Activated T-helper 17 cell treated with anti-CD3 and anti-CD28 coated beads, Interleukin-2, amount 50 U/mL, for 72 hours (primary cell): ENCODE measurements at regions not wholly inside any gene's neighbourhood (a gene's known extent, or its start where the extent isn't known, plus 50 kb on each side); places are given as distances from the start of the nearest gene placed in this dataset.

Source experiments
- ATAC-seq: fragments of 150-1000 bp; cut with Tn5 transposase; replicated peaks from 2 replicates; pipeline ENCODE4 v1.10.0; 2021; ENCODE audit warnings: mild to moderate bottlenecking, moderate library complexity
- H3K27ac Mint-ChIP-seq: one replicate; pipeline ENCODE4 v1.8.0; 2022; ENCODE audit warnings: mixed read lengths
- H3K27me3 Mint-ChIP-seq: one replicate; pipeline ENCODE4 v1.8.0; 2022; ENCODE audit warnings: mixed read lengths
- H3K36me3 Mint-ChIP-seq: one replicate; pipeline ENCODE4 v1.8.0; 2022; ENCODE audit warnings: low read depth, mild to moderate bottlenecking, mixed read lengths
- H3K4me1 Mint-ChIP-seq: one replicate; pipeline ENCODE4 v1.8.0; 2022; ENCODE audit warnings: mixed read lengths
- H3K4me3 Mint-ChIP-seq: one replicate; pipeline ENCODE4 v1.8.0; 2022; ENCODE audit warnings: mild to moderate bottlenecking, mixed read lengths
- H3K9me3 Mint-ChIP-seq: one replicate; pipeline ENCODE4 v1.8.0; 2022; ENCODE audit warnings: mixed read lengths

- Mint-ChIP-seq H3K4me1 (no peaks in the 10 kb centered on the region), H3K4me3 (no peak overlapping the region), H3K36me3 (no peaks in the 10 kb centered on the region), H3K9me3 (no peaks in the 10 kb centered on the region), H3K27me3 (peaks cover 24% of the 10 kb centered on the region), H3K27ac (no peak overlapping the region)
- ATAC-seq = no peak
Measured at GRCh38 chr6:88266126-88266525, 100.0 kb upstream of the CNR1 start.

GRCh38 chr6:88263591-88263990 lies 97.4 kb upstream of the CNR1 start:
- Mint-ChIP-seq H3K27ac (no peak overlapping the region), H3K36me3 (no peaks in the 10 kb centered on the region), H3K27me3 (peaks cover 18% of the 10 kb centered on the region), H3K4me1 (no peaks in the 10 kb centered on the region), H3K9me3 (no peaks in the 10 kb centered on the region), H3K4me3 (no peak overlapping the region)
- no peak for ATAC-seq

GRCh38 chr6:88262332-88262731 lies 96.2 kb upstream of the CNR1 start:
- Mint-ChIP-seq H3K4me1 (no peaks in the 10 kb centered on the region), H3K9me3 (no peaks in the 10 kb centered on the region), H3K27ac (no peak overlapping the region), H3K36me3 (no peaks in the 10 kb centered on the region), H3K4me3 (no peak overlapping the region), H3K27me3 (peaks cover 13% of the 10 kb centered on the region)
- ATAC-seq = no peak

- H3K27ac Mint-ChIP-seq = no peak overlapping the region
- H3K9me3 Mint-ChIP-seq = peaks cover 8% of the 10 kb centered on the region
- ATAC-seq = no peak
- peaks cover 23% of the 10 kb centered on the region for H3K27me3 Mint-ChIP-seq
- no peaks in the 10 kb centered on the region for H3K4me1 Mint-ChIP-seq
- no peak overlapping the region for H3K4me3 Mint-ChIP-seq
- H3K36me3 Mint-ChIP-seq = no peaks in the 10 kb centered on the region
Measured at GRCh38 chr6:88251301-88251700, 85.2 kb upstream of the CNR1 start.

GRCh38 chr6:88248709-88249321 lies 82.7 kb upstream of the CNR1 start:
- Mint-ChIP-seq H3K4me3 (no peak overlapping the region), H3K36me3 (no peaks in the 10 kb centered on the region), H3K27me3 (peaks cover 28% of the 10 kb centered on the region)

GRCh38 chr6:88246654-88247053 lies 80.5 kb upstream of the CNR1 start:
- Mint-ChIP-seq H3K4me1 (no peaks in the 10 kb centered on the region), H3K27ac (no peak overlapping the region), H3K27me3 (peaks cover 23% of the 10 kb centered on the region), H3K4me3 (no peak overlapping the region), H3K9me3 (peaks cover 3% of the 10 kb centered on the region), H3K36me3 (no peaks in the 10 kb centered on the region)
- ATAC-seq = no peak

More at GRCh38 chr6:88248709-88249321, 82.7 kb upstream of the CNR1 start:
- no peak for ATAC-seq
- Mint-ChIP-seq H3K4me1 (no peaks in the 10 kb centered on the region), H3K9me3 (no peaks in the 10 kb centered on the region), H3K27ac (no peak overlapping the region)

GRCh38 chr6:88244721-88245120 lies 78.6 kb upstream of the CNR1 start:
- no peak for ATAC-seq

GRCh38 chr6:88238901-88239300 lies 72.8 kb upstream of the CNR1 start:
- ATAC-seq = no peak
- Mint-ChIP-seq H3K27me3 (peaks cover 3% of the 10 kb centered on the region), H3K4me3 (no peak overlapping the region), H3K4me1 (no peaks in the 10 kb centered on the region), H3K9me3 (peaks cover 3% of the 10 kb centered on the region), H3K36me3 (no peaks in the 10 kb centered on the region), H3K27ac (no peak overlapping the region)

More at GRCh38 chr6:88244721-88245120, 78.6 kb upstream of the CNR1 start:
- Mint-ChIP-seq H3K27me3 (peaks cover 19% of the 10 kb centered on the region), H3K9me3 (peaks cover 3% of the 10 kb centered on the region), H3K27ac (no peak overlapping the region), H3K36me3 (no peaks in the 10 kb centered on the region), H3K4me1 (no peaks in the 10 kb centered on the region), H3K4me3 (no peak overlapping the region)

- peak; percentile 23 for ATAC-seq
- Mint-ChIP-seq H3K27me3 (peaks cover 3% of the 10 kb centered on the region), H3K27ac (no peak overlapping the region), H3K4me3 (no peak overlapping the region), H3K4me1 (no peaks in the 10 kb centered on the region), H3K36me3 (no peaks in the 10 kb centered on the region), H3K9me3 (peaks cover 3% of the 10 kb centered on the region)
Measured at GRCh38 chr6:88238065-88238464, 71.9 kb upstream of the CNR1 start.

- no peak overlapping the region for H3K4me3 Mint-ChIP-seq
- H3K9me3 Mint-ChIP-seq = peaks cover 4% of the 10 kb centered on the region
- H3K27me3 Mint-ChIP-seq = peaks cover under 1% of the 10 kb centered on the region
Measured at GRCh38 chr6:88236612-88237360, 70.6 kb upstream of the CNR1 start.

GRCh38 chr6:88232753-88233152 lies 66.6 kb upstream of the CNR1 start:
- Mint-ChIP-seq H3K27me3 (peaks cover 7% of the 10 kb centered on the region), H3K9me3 (peaks cover 20% of the 10 kb centered on the region), H3K36me3 (no peaks in the 10 kb centered on the region), H3K4me1 (no peaks in the 10 kb centered on the region), H3K27ac (no peak overlapping the region), H3K4me3 (no peak overlapping the region)
- ATAC-seq = no peak

More at GRCh38 chr6:88236612-88237360, 70.6 kb upstream of the CNR1 start:
- Mint-ChIP-seq H3K36me3 (no peaks in the 10 kb centered on the region), H3K4me1 (no peaks in the 10 kb centered on the region), H3K27ac (no peak overlapping the region)
- ATAC-seq = no peak

GRCh38 chr6:88223298-88223697 lies 57.2 kb upstream of the CNR1 start:
- no peaks in the 10 kb centered on the region for H3K36me3 Mint-ChIP-seq
- H3K4me3 Mint-ChIP-seq = no peak overlapping the region
- peaks cover 13% of the 10 kb centered on the region for H3K9me3 Mint-ChIP-seq
- no peaks in the 10 kb centered on the region for H3K4me1 Mint-ChIP-seq
- no peak for ATAC-seq
- no peak overlapping the region for H3K27ac Mint-ChIP-seq
- H3K27me3 Mint-ChIP-seq = peaks cover 15% of the 10 kb centered on the region

- Mint-ChIP-seq H3K4me1 (no peaks in the 10 kb centered on the region), H3K27ac (no peak overlapping the region), H3K27me3 (peaks cover 12% of the 10 kb centered on the region), H3K36me3 (no peaks in the 10 kb centered on the region), H3K4me3 (no peak overlapping the region), H3K9me3 (peaks cover 5% of the 10 kb centered on the region)
- no peak for ATAC-seq
Measured at GRCh38 chr6:88220493-88220892, 54.3 kb upstream of the CNR1 start.

GRCh38 chr6:88216182-88216581 lies 50.0 kb upstream of the CNR1 start:
- no peak for ATAC-seq
- Mint-ChIP-seq H3K9me3 (peaks cover 4% of the 10 kb centered on the region), H3K4me3 (no peak overlapping the region), H3K36me3 (no peaks in the 10 kb centered on the region), H3K4me1 (no peaks in the 10 kb centered on the region), H3K27me3 (peaks cover 21% of the 10 kb centered on the region), H3K27ac (no peak overlapping the region)
